ENCODE measurements at regions not wholly inside any gene's neighbourhood (a gene's known extent, or its start where the extent isn't known, plus 50 kb on each side); places are given as distances from the start of the nearest gene placed in this dataset.

DNA sequence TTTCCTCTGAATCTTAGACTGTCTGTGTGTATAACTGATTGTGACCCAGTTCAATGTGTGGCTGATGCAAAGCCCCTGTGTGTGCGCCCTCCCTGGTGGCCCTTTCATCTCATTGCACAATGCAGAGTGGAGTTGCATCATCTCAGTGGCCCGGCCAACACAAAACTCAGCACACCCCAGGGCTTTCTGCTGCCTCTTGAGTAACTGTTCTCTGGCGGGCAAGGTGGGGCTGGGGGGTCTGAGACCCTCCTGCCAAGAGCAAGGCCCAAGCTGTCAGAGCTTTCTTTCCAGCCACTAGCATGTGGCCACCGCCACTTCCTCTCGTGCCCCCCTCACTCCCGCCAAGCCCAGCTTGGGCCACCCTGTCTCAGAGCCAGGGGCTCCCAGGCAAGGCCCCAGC, 80.7 kb upstream of the ALDH1L1 start:
- CTCF ChIA-PET, result no interaction called here
- peak; percentile 36 for DNase-seq (ENCODE audit: extremely low spot score)
- TF ChIP-seq SUZ12 (IDR thresholded peaks at IDR 0.05) (no peak), HDGF (IDR thresholded peaks at IDR 0.05; ENCODE audit: borderline replicate concordance) (no peak), BHLHE40 (IDR thresholded peaks at IDR 0.05; ENCODE audit: borderline replicate concordance) (no peak), PKNOX1 (IDR thresholded peaks at IDR 0.05) (no peak), CTBP1 (IDR thresholded peaks at IDR 0.05; ENCODE audit: borderline replicate concordance) (no peak), LEF1 (IDR thresholded peaks at IDR 0.05; ENCODE audit: borderline replicate concordance) (no peak), ZNF384 (IDR thresholded peaks at IDR 0.05) (no peak), FOXK2 (IDR thresholded peaks at IDR 0.05) (no peak), TARDBP (IDR thresholded peaks at IDR 0.05) (no peak), L3MBTL2 (conservative IDR thresholded peaks at IDR 0.05) (no peak), NFRKB (IDR thresholded peaks at IDR 0.05) (no peak), ELF4 (IDR thresholded peaks at IDR 0.05) (no peak), SP1 (IDR thresholded peaks at IDR 0.05) (no peak), FOXM1 (IDR thresholded peaks at IDR 0.05; ENCODE audit: borderline replicate concordance) (no peak), FOXA1 (IDR thresholded peaks at IDR 0.05) (no peak)
- POLR2A ChIA-PET, result no interaction called here

- peak; percentile 52 for DNase-seq (ENCODE audit: extremely low spot score)
- ChIA-PET POLR2A (no interaction called here), CTCF (interaction anchor here (0.6 kb wide), 2 partner anchors 10 to 917 kb away, joined by 3 to 4 read pairs; no protein-coding TSS in a partner anchor)
- TF ChIP-seq FOXA1 (IDR thresholded peaks at IDR 0.05) (no peak), ZNF384 (IDR thresholded peaks at IDR 0.05) (no peak), ELF4 (IDR thresholded peaks at IDR 0.05) (no peak), FOXM1 (IDR thresholded peaks at IDR 0.05; ENCODE audit: borderline replicate concordance) (no peak), TARDBP (IDR thresholded peaks at IDR 0.05) (no peak), ARNT (IDR thresholded peaks at IDR 0.05) (no peak), FOXK2 (IDR thresholded peaks at IDR 0.05) (no peak), SUZ12 (IDR thresholded peaks at IDR 0.05) (no peak)
These were observed 79.3 kb upstream of the ALDH1L1 start for GRCh38 chr3:126259411-126260391.

- ChIA-PET CTCF (interaction anchor here (0.6 kb wide), 1 partner anchor 916 kb away, joined by 3 read pairs; no protein-coding TSS in a partner anchor), POLR2A (no interaction called here)
- DNase-seq (ENCODE audit: extremely low spot score), result no peak
- no peak for TF ChIP-seq PKNOX1 (IDR thresholded peaks at IDR 0.05)
- no peak for TF ChIP-seq ARNT (IDR thresholded peaks at IDR 0.05)
- no peak for TF ChIP-seq FOXA1 (IDR thresholded peaks at IDR 0.05)
These were observed 78.3 kb upstream of the ALDH1L1 start for GRCh38 chr3:126258670-126259069.

DNA sequence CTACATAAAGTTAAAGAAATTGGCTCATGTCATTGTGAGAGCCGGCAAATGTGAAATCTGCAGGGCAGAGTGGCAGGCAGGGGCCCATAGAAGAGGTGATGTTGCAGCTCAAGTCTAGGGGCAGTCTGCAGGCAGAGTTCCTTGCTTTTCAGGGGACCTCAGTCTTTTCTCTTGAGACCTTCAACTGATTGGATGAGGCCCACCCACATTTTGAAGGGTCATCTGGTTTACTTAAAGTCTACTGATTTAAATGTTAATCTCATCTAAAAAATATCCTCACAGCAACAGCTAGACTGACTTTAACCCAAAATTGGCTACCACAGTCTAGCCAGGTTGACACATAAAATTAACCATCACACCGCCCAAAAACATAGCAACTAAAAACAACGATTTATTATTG, 77.6 kb upstream of the ALDH1L1 start:
- CTCF ChIA-PET, result interaction anchor here (1.0 kb wide), 1 partner anchor 12 kb away, joined by 3 read pairs; no protein-coding TSS in a partner anchor
- TF ChIP-seq SP1 (IDR thresholded peaks at IDR 0.05) (no peak), ZNF384 (IDR thresholded peaks at IDR 0.05) (no peak), FOXM1 (IDR thresholded peaks at IDR 0.05; ENCODE audit: borderline replicate concordance) (no peak), ARNT (IDR thresholded peaks at IDR 0.05) (no peak)
- no peak for DNase-seq (ENCODE audit: extremely low spot score)
- POLR2A ChIA-PET, result no interaction called here

GRCh38 chr3:126257174-126257573, 76.8 kb upstream of the ALDH1L1 start:
- no peak for DNase-seq (ENCODE audit: extremely low spot score)
- ChIA-PET CTCF (interaction anchor here (1.0 kb wide), 1 partner anchor 11 kb away, joined by 3 read pairs; no protein-coding TSS in a partner anchor), POLR2A (no interaction called here)
- TF ChIP-seq BHLHE40 (IDR thresholded peaks at IDR 0.05; ENCODE audit: borderline replicate concordance), result no peak
- TF ChIP-seq FOXK2 (IDR thresholded peaks at IDR 0.05), result no peak
- no peak for TF ChIP-seq FOXM1 (IDR thresholded peaks at IDR 0.05; ENCODE audit: borderline replicate concordance)
- no peak for TF ChIP-seq NFRKB (IDR thresholded peaks at IDR 0.05)

- CTCF ChIA-PET, result no interaction called here
- TF ChIP-seq FOXK2 (IDR thresholded peaks at IDR 0.05) (no peak), ELF4 (IDR thresholded peaks at IDR 0.05) (no peak), ARNT (IDR thresholded peaks at IDR 0.05) (no peak), TARDBP (IDR thresholded peaks at IDR 0.05) (no peak)
- POLR2A ChIA-PET, result no interaction called here
- no peak for DNase-seq (ENCODE audit: extremely low spot score)
These were observed 75.9 kb upstream of the ALDH1L1 start for GRCh38 chr3:126256251-126256650.

DNA sequence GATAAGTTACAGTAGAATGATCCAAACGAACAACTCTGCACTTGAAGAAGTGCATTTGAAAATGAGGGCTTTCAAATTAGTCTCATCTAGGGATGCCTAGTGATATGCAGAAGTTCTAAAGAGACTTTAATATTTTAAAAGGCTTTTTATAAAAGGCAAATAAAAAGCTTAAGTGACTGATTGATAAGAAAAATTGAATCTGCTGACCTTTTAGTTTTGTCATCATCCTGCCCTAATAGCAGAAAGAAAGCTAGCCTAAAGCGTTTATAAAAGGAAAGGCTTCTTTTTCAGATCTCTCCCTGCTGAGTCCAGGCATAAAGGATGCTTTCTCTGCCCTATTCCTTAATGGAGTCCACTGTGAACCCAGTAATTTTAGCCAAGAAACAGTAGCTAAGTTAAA, 72.7 kb upstream of the ALDH1L1 start:
- no peak for TF ChIP-seq SP1 (IDR thresholded peaks at IDR 0.05)
- no peak for TF ChIP-seq FOXK2 (IDR thresholded peaks at IDR 0.05)
- ChIA-PET POLR2A (no interaction called here), CTCF (no interaction called here)
- no peak for DNase-seq (ENCODE audit: extremely low spot score)

DNA sequence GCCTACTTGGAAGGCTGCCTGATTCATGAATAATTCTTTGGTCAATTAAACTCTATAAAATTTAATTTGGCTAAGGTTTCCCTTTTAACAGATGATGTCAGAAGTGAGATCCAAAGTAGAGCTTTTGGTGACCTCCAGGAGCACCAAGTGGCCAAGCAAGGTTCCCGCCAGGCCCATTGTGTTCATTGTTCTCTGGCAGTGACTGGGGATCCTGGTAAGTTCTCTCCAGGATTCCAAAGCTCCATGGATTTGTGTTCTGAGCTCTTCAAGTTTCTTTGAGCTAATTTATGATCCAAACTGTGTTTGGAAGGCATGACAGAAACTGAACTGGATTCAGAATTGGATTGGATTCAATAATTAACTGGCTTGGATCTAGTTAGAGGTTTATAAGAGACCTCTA, 72.0 kb upstream of the ALDH1L1 start:
- CTCF ChIA-PET, result no interaction called here
- POLR2A ChIA-PET, result no interaction called here
- TF ChIP-seq ZNF384 (IDR thresholded peaks at IDR 0.05) (no peak), SUZ12 (IDR thresholded peaks at IDR 0.05) (no peak), LEF1 (IDR thresholded peaks at IDR 0.05; ENCODE audit: borderline replicate concordance) (no peak), FOXA1 (IDR thresholded peaks at IDR 0.05) (no peak)
- DNase-seq (ENCODE audit: extremely low spot score), result no peak
